ENCODE measurements at regions not wholly inside any gene's neighbourhood (a gene's known extent, or its start where the extent isn't known, plus 50 kb on each side); places are given as distances from the start of the nearest gene placed in this dataset.

- Histone ChIP-seq H3K9me3 (ENCODE audit: control insufficient read depth, low read depth, low read length) (no peaks in the 10 kb centered on the region), H3K14ac (ENCODE audit: insufficient read depth, low read length) (no peak overlapping the region), H3K79me1 (ENCODE audit: insufficient read depth, low read depth, low read length, poor library complexity, severe bottlenecking) (no peaks in the 10 kb centered on the region), H2BK20ac (ENCODE audit: low read depth, low read length, poor library complexity, severe bottlenecking) (no peak overlapping the region), H3K4me1 (ENCODE audit: insufficient read depth, low read length) (no peaks in the 10 kb centered on the region), H4K20me1 (ENCODE audit: control insufficient read depth, insufficient read depth, insufficient read length) (no peaks in the 10 kb centered on the region), H2BK15ac (ENCODE audit: low read depth, low read length) (no peak overlapping the region), H3K18ac (ENCODE audit: insufficient read length, low read depth, low read length) (no peak overlapping the region), H3K27ac (ENCODE audit: insufficient read length, low read depth, low read length) (no peak overlapping the region), H3K4ac (ENCODE audit: low read depth, low read length) (no peak overlapping the region), H3K27me3 (ENCODE audit: insufficient read depth, low read length) (no peaks in the 10 kb centered on the region), H3T11ph (ENCODE audit: low read length) (no peak overlapping the region), H2AFZ (ENCODE audit: low read length) (no peak overlapping the region), H2BK120ac (ENCODE audit: low read depth, low read length, poor library complexity, severe bottlenecking) (no peak overlapping the region), H4K8ac (replicated peaks; ENCODE audit: insufficient read length, low read depth, low read length) (no peak overlapping the region), H4K5ac (ENCODE audit: insufficient read length, low read depth, low read length) (no peak overlapping the region), H2BK5ac (ENCODE audit: insufficient read length, low read length) (no peak overlapping the region), H3K9ac (ENCODE audit: extremely low read depth, insufficient read length, low read length) (no peak overlapping the region), H3K79me2 (ENCODE audit: insufficient read depth, low read length) (no peaks in the 10 kb centered on the region), H3K23ac (ENCODE audit: insufficient read length, low read depth, low read length) (no peak overlapping the region), H2AK5ac (ENCODE audit: insufficient read length, low read length) (no peak overlapping the region), H3K4me2 (ENCODE audit: insufficient read depth, insufficient read length, low read length) (no peak overlapping the region), H3K56ac (ENCODE audit: insufficient read length, low read depth, low read length) (no peak overlapping the region), H3K23me2 (ENCODE audit: insufficient read length, low read depth, low read length, poor library complexity, severe bottlenecking) (no peaks in the 10 kb centered on the region), H2BK12ac (ENCODE audit: insufficient read length, low read depth, low read length) (no peak overlapping the region), H4K91ac (ENCODE audit: insufficient read length, low read depth, low read length) (no peak overlapping the region)
- no peaks in the 10 kb centered on the region for H3K27me3 Mint-ChIP-seq (ENCODE audit: low read depth)
- peaks cover 0 to 3% of the 10 kb centered on the region in 2 experiments; a peak in 1 of 4 replicates for H3K4me1 Mint-ChIP-seq
- DNase-seq = peak; percentile 63
- no CpG with 5 or more reads among the region's 2 CpGs for WGBS (ENCODE audit: extremely low coverage, insufficient read length, low lambda C conversion rate)
- H3K27ac Mint-ChIP-seq = no peak overlapping the region
- H3K9me3 Mint-ChIP-seq = no peaks in the 10 kb centered on the region
- no peak overlapping the region for H3K4me3 Mint-ChIP-seq
- TF ChIP-seq CTCF (conservative IDR thresholded peaks at IDR 0.05) = peak; percentile 50; the same call in 2 of the 3 replicates
- H3K36me3 Mint-ChIP-seq (ENCODE audit: insufficient read depth in 1 of 3, low read depth in 3 of 3) = no peaks in the 10 kb centered on the region
These were observed 119.9 kb upstream of the MGAT4C start for GRCh38 chr12:86376052-86376451.
